HL-60/S4 (cell line): ENCODE measurements at regions not wholly inside any gene's neighbourhood (a gene's known extent, or its start where the extent isn't known, plus 50 kb on each side); places are given as distances from the start of the nearest gene placed in this dataset.

Experiments
- in situ Hi-C: fragments of 300-500 bp; cut with MboI; formaldehyde crosslinking; loops from 2 replicates; pipeline ENCODE4 v1.14.3; 2022; ENCODE audit warnings: low sequenced_read_pairs

- in situ Hi-C loops: no loop called here
Observed at GRCh38 chr2:120948662-120949011, 213.0 kb downstream of the GLI2 start.

GRCh38 chr2:120949027-120949956 lies 213.6 kb downstream of the GLI2 start:
- in situ Hi-C loops: no loop called here

GRCh38 chr2:120949957-120950590 lies 214.4 kb downstream of the GLI2 start:
- in situ Hi-C loops: no loop called here

- in situ Hi-C loops: no loop called here
Observed at GRCh38 chr2:120951693-120952092, 216.0 kb downstream of the GLI2 start.

GRCh38 chr2:120952318-120952717 lies 216.7 kb downstream of the GLI2 start:
- in situ Hi-C loops: no loop called here

GRCh38 chr2:120953066-120953756 lies 217.5 kb downstream of the GLI2 start:
- in situ Hi-C loops: no loop called here

GRCh38 chr2:120953843-120954584 lies 218.3 kb downstream of the GLI2 start:
- in situ Hi-C loops: no loop called here

- in situ Hi-C loops: no loop called here
Observed at GRCh38 chr2:120954939-120955338, 219.3 kb downstream of the GLI2 start.

- in situ Hi-C loops: no loop called here
Observed at GRCh38 chr2:120955427-120955826, 219.8 kb downstream of the GLI2 start.

GRCh38 chr2:120956486-120957156 lies 221.0 kb downstream of the GLI2 start:
- in situ Hi-C loops: no loop called here

GRCh38 chr2:120957905-120958304 lies 222.2 kb downstream of the GLI2 start:
- in situ Hi-C loops: no loop called here

- in situ Hi-C loops: no loop called here
Observed at GRCh38 chr2:120958623-120959366, 223.1 kb downstream of the GLI2 start.

- in situ Hi-C loops: no loop called here
Observed at GRCh38 chr2:120959426-120959825, 223.8 kb downstream of the GLI2 start.

GRCh38 chr2:120960770-120961366 lies 225.2 kb downstream of the GLI2 start:
- in situ Hi-C loops: no loop called here

GRCh38 chr2:120961396-120961795 lies 225.7 kb downstream of the GLI2 start:
- in situ Hi-C loops: no loop called here

GRCh38 chr2:120963997-120964705 lies 228.5 kb downstream of the GLI2 start:
- in situ Hi-C loops: no loop called here

GRCh38 chr2:120964819-120965218 lies 229.2 kb downstream of the GLI2 start:
- in situ Hi-C loops: no loop called here

GRCh38 chr2:120966510-120967254 lies 231.0 kb downstream of the GLI2 start:
- in situ Hi-C loops: no loop called here
